PFSK-1 (cell line): ENCODE measurements at regions not wholly inside any gene's neighbourhood (a gene's known extent, or its start where the extent isn't known, plus 50 kb on each side); places are given as distances from the start of the nearest gene placed in this dataset.

Source experiments
- FOXP2 ChIP-seq: optimal IDR thresholded peaks from 2 replicates; pipeline ENCODE3; 2011; ENCODE audit warnings: borderline replicate concordance, control low read depth, inconsistent platforms; ENCODE audit not compliant: insufficient read depth; ENCODE audit errors: extremely low read length, extremely low read depth
- POLR2AphosphoS5 ChIP-seq: IDR thresholded peaks from 2 replicates; pipeline ENCODE4 v1.6.1; 2012; ENCODE audit warnings: low read depth, mild to moderate bottlenecking, control low read depth, low read length, moderate library complexity
- SIN3A ChIP-seq: IDR thresholded peaks from 2 replicates; pipeline ENCODE4 v1.6.1; 2012; ENCODE audit warnings: mild to moderate bottlenecking, low read length, moderate library complexity, borderline replicate concordance; ENCODE audit not compliant: insufficient read depth
- TAF1 ChIP-seq: IDR thresholded peaks from 2 replicates; pipeline ENCODE4 v1.6.1; 2012; ENCODE audit warnings: low read length, control low read depth, borderline replicate concordance; ENCODE audit not compliant: insufficient read depth
- TF ChIP-seq, protein P1 (sequence below), 2 experiments: IDR thresholded peaks; 2 replicates each; pipeline versions ENCODE4 v1.6.1 to v1.8.0; 2011 to 2012; ENCODE audit warnings: low read depth in 2 of 2, low read length in 2 of 2, control low read depth in 1 of 2, inconsistent platforms in 1 of 2, mild to moderate bottlenecking in 1 of 2, moderate library complexity in 1 of 2; ENCODE audit not compliant: insufficient read depth in 1 of 2

DNA sequence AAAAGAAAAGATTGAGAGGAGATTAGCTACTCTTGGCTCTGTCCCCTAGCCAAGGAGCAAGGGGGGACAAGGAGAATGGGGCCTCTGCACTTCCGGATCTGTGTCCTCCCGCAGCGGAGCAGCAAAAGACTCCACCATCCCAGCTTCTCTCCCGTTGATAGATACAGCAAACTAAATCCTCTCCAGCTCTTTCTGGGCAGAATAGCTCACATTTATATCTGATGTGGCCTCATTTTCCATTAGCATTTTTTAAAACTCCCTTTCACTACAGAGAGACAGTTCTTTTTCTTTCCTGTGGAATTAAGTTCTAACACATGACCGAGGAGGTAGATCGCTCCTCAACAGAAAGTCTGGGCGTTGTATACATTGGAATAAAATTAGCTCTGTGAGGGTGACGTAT lies 260.9 kb upstream of the SOX4 start:
- TF ChIP-seq TAF1 (no peak), POLR2AphosphoS5 (no peak), SIN3A (no peak), FOXP2 (no peak)
- TF ChIP-seq, protein P1, sequence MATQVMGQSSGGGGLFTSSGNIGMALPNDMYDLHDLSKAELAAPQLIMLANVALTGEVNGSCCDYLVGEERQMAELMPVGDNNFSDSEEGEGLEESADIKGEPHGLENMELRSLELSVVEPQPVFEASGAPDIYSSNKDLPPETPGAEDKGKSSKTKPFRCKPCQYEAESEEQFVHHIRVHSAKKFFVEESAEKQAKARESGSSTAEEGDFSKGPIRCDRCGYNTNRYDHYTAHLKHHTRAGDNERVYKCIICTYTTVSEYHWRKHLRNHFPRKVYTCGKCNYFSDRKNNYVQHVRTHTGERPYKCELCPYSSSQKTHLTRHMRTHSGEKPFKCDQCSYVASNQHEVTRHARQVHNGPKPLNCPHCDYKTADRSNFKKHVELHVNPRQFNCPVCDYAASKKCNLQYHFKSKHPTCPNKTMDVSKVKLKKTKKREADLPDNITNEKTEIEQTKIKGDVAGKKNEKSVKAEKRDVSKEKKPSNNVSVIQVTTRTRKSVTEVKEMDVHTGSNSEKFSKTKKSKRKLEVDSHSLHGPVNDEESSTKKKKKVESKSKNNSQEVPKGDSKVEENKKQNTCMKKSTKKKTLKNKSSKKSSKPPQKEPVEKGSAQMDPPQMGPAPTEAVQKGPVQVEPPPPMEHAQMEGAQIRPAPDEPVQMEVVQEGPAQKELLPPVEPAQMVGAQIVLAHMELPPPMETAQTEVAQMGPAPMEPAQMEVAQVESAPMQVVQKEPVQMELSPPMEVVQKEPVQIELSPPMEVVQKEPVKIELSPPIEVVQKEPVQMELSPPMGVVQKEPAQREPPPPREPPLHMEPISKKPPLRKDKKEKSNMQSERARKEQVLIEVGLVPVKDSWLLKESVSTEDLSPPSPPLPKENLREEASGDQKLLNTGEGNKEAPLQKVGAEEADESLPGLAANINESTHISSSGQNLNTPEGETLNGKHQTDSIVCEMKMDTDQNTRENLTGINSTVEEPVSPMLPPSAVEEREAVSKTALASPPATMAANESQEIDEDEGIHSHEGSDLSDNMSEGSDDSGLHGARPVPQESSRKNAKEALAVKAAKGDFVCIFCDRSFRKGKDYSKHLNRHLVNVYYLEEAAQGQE (IDR thresholded peaks at IDR 0.05; ENCODE audit: insufficient read depth in 1 of 2, low read depth in 2 of 2, low read length in 2 of 2) = no peak

DNA sequence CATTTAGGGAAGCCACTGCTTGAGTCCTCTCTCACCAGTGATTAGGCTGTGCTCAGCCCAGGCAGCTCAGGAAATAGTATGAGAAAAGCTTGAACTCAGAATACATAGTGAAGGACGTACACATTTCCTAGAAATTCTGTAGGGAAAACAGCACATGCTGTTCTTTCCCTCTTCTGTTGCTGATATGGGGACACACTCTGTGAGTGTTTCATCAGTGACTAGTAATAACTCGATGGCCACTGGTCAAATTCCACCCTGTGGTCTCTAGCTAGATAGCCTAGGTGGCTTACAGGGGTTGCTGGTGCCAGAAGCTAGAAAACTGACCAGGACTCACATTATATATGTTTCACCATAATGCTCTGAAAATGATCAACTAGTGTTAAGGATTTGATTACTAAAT lies 259.8 kb upstream of the SOX4 start:
- TF ChIP-seq POLR2AphosphoS5 = no peak
- TF ChIP-seq, protein P1 (IDR thresholded peaks at IDR 0.05; ENCODE audit: insufficient read depth in 1 of 2, low read depth in 2 of 2, low read length in 2 of 2) = no peak
- TF ChIP-seq TAF1 = no peak
- TF ChIP-seq FOXP2 = no peak

DNA sequence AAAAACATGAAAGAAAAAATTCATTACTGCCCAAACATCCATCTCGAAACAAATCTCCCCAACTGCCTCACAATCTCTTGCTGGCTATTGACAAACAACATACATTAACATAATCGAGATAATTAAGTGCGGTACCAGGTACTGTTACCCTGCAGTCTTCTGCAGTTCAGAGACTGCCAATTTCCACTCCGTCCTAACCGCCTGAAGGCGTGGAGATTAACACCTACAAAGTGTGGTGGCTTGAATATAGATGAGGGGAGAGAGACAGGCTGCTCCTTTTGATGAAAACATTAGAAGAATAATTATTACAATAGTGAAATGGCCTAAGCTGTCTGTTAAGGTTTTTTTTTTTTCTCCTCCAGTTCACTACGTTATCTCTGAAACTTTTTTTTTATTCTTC lies 258.9 kb upstream of the SOX4 start:
- TF ChIP-seq POLR2AphosphoS5 (no peak), FOXP2 (no peak), TAF1 (no peak), SIN3A (no peak)
- TF ChIP-seq, protein P1 (IDR thresholded peaks at IDR 0.05; ENCODE audit: insufficient read depth in 1 of 2, low read depth in 2 of 2, low read length in 2 of 2) = no peak

DNA sequence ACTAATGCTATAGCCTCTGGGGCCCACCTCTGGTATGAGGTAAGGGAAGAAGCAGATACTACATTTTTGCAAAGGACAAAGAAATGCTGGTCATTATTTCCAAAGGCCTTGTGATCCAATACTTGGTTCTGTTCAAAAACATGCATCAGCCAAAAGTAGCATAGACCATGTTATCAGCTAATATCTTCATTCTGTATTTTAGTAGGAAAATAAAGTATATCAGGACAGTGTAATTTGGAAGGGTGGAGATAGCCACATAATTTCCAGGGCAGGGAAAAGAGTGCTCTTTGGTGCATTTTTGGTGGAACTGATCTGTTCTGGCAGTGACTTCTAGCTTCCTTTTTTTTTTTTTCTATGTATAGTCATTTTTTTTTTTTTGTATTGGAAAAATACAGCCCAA lies 258.0 kb upstream of the SOX4 start:
- TF ChIP-seq FOXP2 (no peak), TAF1 (no peak), SIN3A (no peak), POLR2AphosphoS5 (no peak)
- TF ChIP-seq, protein P1 (IDR thresholded peaks at IDR 0.05; ENCODE audit: insufficient read depth in 1 of 2, low read depth in 2 of 2, low read length in 2 of 2) = no peak

DNA sequence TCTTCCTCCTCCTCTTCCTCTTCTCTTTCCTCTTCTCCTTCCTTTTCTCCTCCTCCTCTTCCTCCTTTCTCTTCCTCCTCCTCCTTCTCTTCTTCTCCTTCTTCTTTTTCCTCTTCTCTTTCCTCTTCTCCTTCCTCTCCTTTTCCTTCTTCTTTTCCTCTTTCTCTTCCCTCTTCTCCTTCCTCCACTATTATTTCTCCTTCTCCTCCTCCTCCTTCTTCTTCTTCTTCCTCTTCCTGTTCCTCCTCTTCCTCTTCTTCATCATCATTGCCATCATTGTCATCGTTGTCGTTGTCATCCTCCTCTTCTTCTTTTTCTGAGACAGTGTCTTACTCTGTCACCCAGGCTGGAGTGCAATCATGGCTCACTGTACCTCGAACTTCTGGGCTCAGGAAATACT lies 256.3 kb upstream of the SOX4 start:
- TF ChIP-seq TAF1 = no peak
- no peak for TF ChIP-seq FOXP2
- TF ChIP-seq SIN3A = no peak
- no peak for TF ChIP-seq POLR2AphosphoS5
- TF ChIP-seq, protein P1 (IDR thresholded peaks at IDR 0.05; ENCODE audit: insufficient read depth in 1 of 2, low read depth in 2 of 2, low read length in 2 of 2) = no peak
